ENCODE measurements at regions not wholly inside any gene's neighbourhood (a gene's known extent, or its start where the extent isn't known, plus 50 kb on each side); places are given as distances from the start of the nearest gene placed in this dataset.

- H3K27ac ChIP-seq (ENCODE audit: low read length) = no peak overlapping the region
- peaks cover 15% of the 10 kb centered on the region for H3K27me3 ChIP-seq (ENCODE audit: control insufficient read depth, insufficient read depth, low read length)
Measured at GRCh38 chr3:10644189-10644588, 138.8 kb upstream of the ATP2B2 start.

GRCh38 chr3:10645800-10646199, 140.4 kb upstream of the ATP2B2 start:
- Histone ChIP-seq H3K27ac (ENCODE audit: low read length) (no peak overlapping the region), H3K4me1 (ENCODE audit: control insufficient read depth, insufficient read depth, low read length) (no peaks in the 10 kb centered on the region), H3K36me3 (ENCODE audit: control insufficient read depth, insufficient read depth, low read length) (no peaks in the 10 kb centered on the region), H3K4me3 (ENCODE audit: low read depth in 2 of 2, low read length in 2 of 2) (no peak overlapping the region), H3K9me3 (ENCODE audit: control insufficient read depth, insufficient read depth, low read depth, low read length) (no peaks in the 10 kb centered on the region), H3K27me3 (ENCODE audit: control insufficient read depth, insufficient read depth, low read length) (peaks cover 15% of the 10 kb centered on the region)
- ChIA-PET POLR2A (no interaction called here), CTCF (no interaction called here)
- no peak for TF ChIP-seq REST (IDR thresholded peaks at IDR 0.05; ENCODE audit: insufficient read depth in 1 of 2, low read depth in 2 of 2, low read length in 1 of 2)
- no peak for TF ChIP-seq SIN3A (IDR thresholded peaks at IDR 0.05; ENCODE audit: borderline replicate concordance, insufficient read depth, low read depth, low read length)
- TF ChIP-seq CTCF (IDR thresholded peaks at IDR 0.05) = no peak
- TF ChIP-seq TCF7L2 (IDR thresholded peaks at IDR 0.05; ENCODE audit: low read depth, low read length) = no peak
- TF ChIP-seq POLR2AphosphoS5 (IDR thresholded peaks at IDR 0.05; ENCODE audit: low read depth, low read length) = no peak
- intact Hi-C loops (cut with micrococcal nuclease; ENCODE audit: unreplicated experiment) = no loop called here
- DNase-seq (ENCODE audit: low read depth, low spot score) = no peak
- in situ Hi-C loops (cut with HindIII; ENCODE audit: low pct_unique_long_range_greater_than_20kb, low sequenced_read_pairs) = no loop called here
- BruUV-seq (replicated peaks) = no TSS peak
- no peak for ATAC-seq

More at GRCh38 chr3:10644189-10644588, 138.8 kb upstream of the ATP2B2 start:
- intact Hi-C loops (cut with micrococcal nuclease; ENCODE audit: unreplicated experiment) = no loop called here
- no TSS peak for BruUV-seq (replicated peaks)
- ChIA-PET CTCF (no interaction called here), POLR2A (no interaction called here)
- DNase-seq (ENCODE audit: low read depth, low spot score) (no peak), ATAC-seq (no peak)
- no peak overlapping the region for H3K4me3 ChIP-seq (ENCODE audit: low read depth in 2 of 2, low read length in 2 of 2)
- H3K36me3 ChIP-seq (ENCODE audit: control insufficient read depth, insufficient read depth, low read length) = no peaks in the 10 kb centered on the region
- no peak for TF ChIP-seq SIN3A (IDR thresholded peaks at IDR 0.05; ENCODE audit: borderline replicate concordance, insufficient read depth, low read depth, low read length)
- in situ Hi-C loops (cut with HindIII; ENCODE audit: low pct_unique_long_range_greater_than_20kb, low sequenced_read_pairs) = no loop called here
- no peaks in the 10 kb centered on the region for H3K4me1 ChIP-seq (ENCODE audit: control insufficient read depth, insufficient read depth, low read length)
- no peaks in the 10 kb centered on the region for H3K9me3 ChIP-seq (ENCODE audit: control insufficient read depth, insufficient read depth, low read depth, low read length)

- Histone ChIP-seq H3K4me3 (ENCODE audit: low read depth in 2 of 2, low read length in 2 of 2) (no peak overlapping the region), H3K27ac (ENCODE audit: low read length) (no peak overlapping the region), H3K36me3 (ENCODE audit: control insufficient read depth, insufficient read depth, low read length) (no peaks in the 10 kb centered on the region), H3K27me3 (ENCODE audit: control insufficient read depth, insufficient read depth, low read length) (peaks cover 15% of the 10 kb centered on the region), H3K9me3 (ENCODE audit: control insufficient read depth, insufficient read depth, low read depth, low read length) (no peaks in the 10 kb centered on the region), H3K4me1 (ENCODE audit: control insufficient read depth, insufficient read depth, low read length) (no peaks in the 10 kb centered on the region)
- intact Hi-C loops (cut with micrococcal nuclease; ENCODE audit: unreplicated experiment) (no loop called here), in situ Hi-C loops (cut with HindIII; ENCODE audit: low pct_unique_long_range_greater_than_20kb, low sequenced_read_pairs) (no loop called here)
- no peak for ATAC-seq
- CTCF ChIA-PET = no interaction called here
- DNase-seq (ENCODE audit: low read depth, low spot score) = no peak
- no TSS peak for BruUV-seq (replicated peaks)
- POLR2A ChIA-PET = no interaction called here
- no peak for TF ChIP-seq REST (IDR thresholded peaks at IDR 0.05; ENCODE audit: insufficient read depth in 1 of 2, low read depth in 2 of 2, low read length in 1 of 2)
- TF ChIP-seq POLR2AphosphoS5 (IDR thresholded peaks at IDR 0.05; ENCODE audit: low read depth, low read length) = no peak
- TF ChIP-seq TCF7L2 (IDR thresholded peaks at IDR 0.05; ENCODE audit: low read depth, low read length) = no peak
- TF ChIP-seq CTCF (IDR thresholded peaks at IDR 0.05) = no peak
- no peak for TF ChIP-seq SIN3A (IDR thresholded peaks at IDR 0.05; ENCODE audit: borderline replicate concordance, insufficient read depth, low read depth, low read length)
Measured at GRCh38 chr3:10646531-10647335, 141.3 kb upstream of the ATP2B2 start.
